Prostate gland (tissue), 2 donors: ENCODE measurements at regions not wholly inside any gene's neighbourhood (a gene's known extent, or its start where the extent isn't known, plus 50 kb on each side); places are given as distances from the start of the nearest gene placed in this dataset.

Experiments
- CTCF ChIP-seq, 4 experiments: fragments of 200-600 bp in 2 of 4; fragments of 450-650 bp in 2 of 4; sonication (generic) in 2 of 4; IDR thresholded peaks; 1 replicate in 3 of 4; 2 replicates in 1 of 4; pipeline ENCODE4 v1.5.1; 2016 to 2019; ENCODE audit warnings: antibody characterized with exemption in 4 of 4, mild to moderate bottlenecking in 2 of 4, moderate library complexity in 2 of 4
- POLR2A ChIP-seq: fragments of 450-650 bp; IDR thresholded peaks from one replicate; pipeline ENCODE4 v1.6.1; 2016; ENCODE audit warnings: antibody characterized with exemption, mild to moderate bottlenecking

DNA sequence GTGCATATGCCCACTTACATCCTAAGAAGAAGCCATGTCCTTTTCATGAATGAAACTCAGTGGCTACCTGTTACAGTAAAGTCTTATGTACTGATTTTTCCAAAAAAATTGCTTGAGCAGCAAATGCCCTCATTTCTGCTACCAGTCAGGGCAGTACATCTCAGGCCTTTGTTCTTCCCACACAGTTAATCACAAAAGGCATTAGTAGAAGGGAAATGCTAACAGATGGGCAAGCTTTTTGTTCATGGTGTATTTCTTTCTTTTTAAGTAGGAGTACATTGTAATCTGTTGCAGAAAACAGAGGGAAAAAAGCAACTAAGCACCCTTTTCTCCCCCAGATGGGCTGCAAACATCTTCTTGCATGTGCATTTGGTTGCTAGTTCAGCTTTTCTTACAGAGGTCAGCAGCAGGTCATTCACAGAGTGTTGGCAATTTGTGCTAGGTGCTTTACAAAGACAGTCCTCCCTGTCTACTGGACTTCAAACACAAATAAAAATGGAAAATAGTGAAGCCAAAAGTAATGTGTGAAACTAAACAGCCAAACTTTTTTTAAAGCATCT, 373.4 kb downstream of the PRDM5 start:
- no peak for TF ChIP-seq CTCF (IDR thresholded peaks at IDR 0.05)
- TF ChIP-seq POLR2A: no peak
